ENCODE measurements at regions not wholly inside any gene's neighbourhood (a gene's known extent, or its start where the extent isn't known, plus 50 kb on each side); places are given as distances from the start of the nearest gene placed in this dataset.

DNA sequence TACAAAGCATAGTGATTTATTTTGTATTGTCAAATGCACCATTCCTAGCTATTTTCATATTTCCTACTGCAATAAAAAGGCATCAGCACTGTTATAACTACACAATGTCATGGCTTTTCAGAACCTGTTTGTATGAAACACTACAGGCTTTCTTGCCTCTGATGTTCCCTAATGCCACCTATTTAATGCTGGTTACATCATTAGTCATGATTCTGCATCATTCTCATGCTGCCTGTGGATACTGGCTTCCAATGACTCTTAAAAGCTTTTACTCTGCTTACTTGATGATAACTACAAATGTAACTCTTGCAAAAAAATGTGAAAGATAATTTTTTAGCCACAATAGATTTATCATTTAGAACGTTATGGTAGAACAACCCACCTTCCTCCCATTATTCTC lies 529.4 kb downstream of the HTR7 start:
- Histone ChIP-seq H3K4me1 (replicated peaks in 1 of 2) (no peaks in the 10 kb centered on the region), H3K27ac (no peak overlapping the region), H3K36me3 (replicated peaks in 1 of 2) (no peaks in the 10 kb centered on the region), H3K9me3 (replicated peaks in 1 of 3) (no peaks in the 10 kb centered on the region), H3K4me3 (no peak overlapping the region), H3K27me3 (no peaks in the 10 kb centered on the region)
- WGBS, 4 donors = 67 to 83% (median 74%) methylated on average over 1 of the region's 1 CpG
- DNase-seq = no peak
- TF ChIP-seq, protein P1, sequence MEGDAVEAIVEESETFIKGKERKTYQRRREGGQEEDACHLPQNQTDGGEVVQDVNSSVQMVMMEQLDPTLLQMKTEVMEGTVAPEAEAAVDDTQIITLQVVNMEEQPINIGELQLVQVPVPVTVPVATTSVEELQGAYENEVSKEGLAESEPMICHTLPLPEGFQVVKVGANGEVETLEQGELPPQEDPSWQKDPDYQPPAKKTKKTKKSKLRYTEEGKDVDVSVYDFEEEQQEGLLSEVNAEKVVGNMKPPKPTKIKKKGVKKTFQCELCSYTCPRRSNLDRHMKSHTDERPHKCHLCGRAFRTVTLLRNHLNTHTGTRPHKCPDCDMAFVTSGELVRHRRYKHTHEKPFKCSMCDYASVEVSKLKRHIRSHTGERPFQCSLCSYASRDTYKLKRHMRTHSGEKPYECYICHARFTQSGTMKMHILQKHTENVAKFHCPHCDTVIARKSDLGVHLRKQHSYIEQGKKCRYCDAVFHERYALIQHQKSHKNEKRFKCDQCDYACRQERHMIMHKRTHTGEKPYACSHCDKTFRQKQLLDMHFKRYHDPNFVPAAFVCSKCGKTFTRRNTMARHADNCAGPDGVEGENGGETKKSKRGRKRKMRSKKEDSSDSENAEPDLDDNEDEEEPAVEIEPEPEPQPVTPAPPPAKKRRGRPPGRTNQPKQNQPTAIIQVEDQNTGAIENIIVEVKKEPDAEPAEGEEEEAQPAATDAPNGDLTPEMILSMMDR (IDR thresholded peaks at IDR 0.05) = no peak
- no peak for TF ChIP-seq POLR2A (IDR thresholded peaks at IDR 0.05)
- intact Hi-C loops (cut with DNase I) = no loop called here

DNA sequence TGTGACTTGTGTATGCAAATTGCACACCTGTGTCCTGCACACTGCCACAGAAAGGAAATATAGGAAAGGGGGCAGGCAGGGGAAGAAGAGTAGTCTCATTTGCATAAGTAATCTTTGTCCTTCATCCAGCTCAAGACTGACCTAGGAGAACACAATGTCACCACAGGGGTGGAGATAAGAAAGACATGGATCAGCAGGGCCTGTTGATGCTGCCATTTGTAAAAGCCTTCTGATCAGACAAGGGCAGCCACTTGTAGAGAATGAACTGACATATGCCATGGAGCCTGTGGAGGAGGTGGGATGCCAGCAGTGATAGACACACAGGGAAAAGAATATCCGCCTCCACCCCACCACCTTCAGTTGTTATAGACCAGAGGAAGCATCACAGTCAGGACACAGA lies 528.9 kb downstream of the HTR7 start:
- WGBS, 4 donors = 96 to 100% (median 99%) methylated on average over 1 of the region's 1 CpG
- TF ChIP-seq POLR2A (IDR thresholded peaks at IDR 0.05) = no peak
- TF ChIP-seq, protein P1 (IDR thresholded peaks at IDR 0.05) = no peak
- no peaks in the 10 kb centered on the region for H3K4me1 ChIP-seq (replicated peaks in 1 of 2)
- intact Hi-C loops (cut with DNase I) = no loop called here
- H3K36me3 ChIP-seq (replicated peaks in 1 of 2) = no peaks in the 10 kb centered on the region
- no peaks in the 10 kb centered on the region for H3K27me3 ChIP-seq
- no peaks in the 10 kb centered on the region for H3K9me3 ChIP-seq (replicated peaks in 1 of 3)
- H3K27ac ChIP-seq = no peak overlapping the region
- DNase-seq = no peak
- H3K4me3 ChIP-seq = no peak overlapping the region

GRCh38 chr10:90337316-90337715 lies 520.5 kb downstream of the HTR7 start:
- Histone ChIP-seq H3K9me3 (replicated peaks in 1 of 3) (no peaks in the 10 kb centered on the region), H3K27me3 (no peaks in the 10 kb centered on the region), H3K27ac (no peak overlapping the region), H3K4me3 (no peak overlapping the region), H3K4me1 (replicated peaks in 1 of 2) (no peaks in the 10 kb centered on the region), H3K36me3 (replicated peaks in 1 of 2) (no peaks in the 10 kb centered on the region)
- DNase-seq = no peak
- no peak for TF ChIP-seq POLR2A (IDR thresholded peaks at IDR 0.05)
- TF ChIP-seq, protein P1 (IDR thresholded peaks at IDR 0.05) = no peak
- intact Hi-C loops (cut with DNase I) = no loop called here
- 41 to 62% (median 53%) methylated on average over 1 of the region's 1 CpG for WGBS, 4 donors

GRCh38 chr10:90342480-90342879 lies 515.4 kb downstream of the HTR7 start:
- no peak overlapping the region for H3K27ac ChIP-seq
- peaks cover 4% of the 10 kb centered on the region for H3K27me3 ChIP-seq
- no peak overlapping the region for H3K4me3 ChIP-seq
- H3K9me3 ChIP-seq (replicated peaks in 1 of 3) = no peaks in the 10 kb centered on the region
- DNase-seq = no peak
- intact Hi-C loops (cut with DNase I) = no loop called here
- no peaks in the 10 kb centered on the region for H3K4me1 ChIP-seq (replicated peaks in 1 of 2)
- TF ChIP-seq, protein P1 (IDR thresholded peaks at IDR 0.05) = no peak
- no peak for TF ChIP-seq POLR2A (IDR thresholded peaks at IDR 0.05)
- H3K36me3 ChIP-seq (replicated peaks in 1 of 2) = no peaks in the 10 kb centered on the region

Measured in adrenal gland (tissue), 9 donors.